Breast epithelium (tissue), 3 donors: ENCODE measurements at regions not wholly inside any gene's neighbourhood (a gene's known extent, or its start where the extent isn't known, plus 50 kb on each side); places are given as distances from the start of the nearest gene placed in this dataset.

Experiments
- CTCF ChIP-seq, 3 donors: fragments of 450-650 bp; IDR thresholded peaks; one replicate each; pipeline ENCODE4 v1.5.1; 2016 to 2017; ENCODE audit warnings: antibody characterized with exemption in 3 of 3, mild to moderate bottlenecking in 3 of 3, moderate library complexity in 3 of 3
- POLR2A ChIP-seq: fragments of 450-650 bp; IDR thresholded peaks from one replicate; pipeline ENCODE4 v1.6.1; 2016; ENCODE audit warnings: antibody characterized with exemption, mild to moderate bottlenecking, moderate library complexity
- POLR2AphosphoS5 ChIP-seq, 3 donors: sonication (generic); formaldehyde crosslinking; IDR thresholded peaks; one replicate each; pipeline ENCODE4 v1.6.1; 2017; ENCODE audit warnings: antibody characterized with exemption in 3 of 3

- no peak for TF ChIP-seq CTCF (IDR thresholded peaks at IDR 0.05)
- TF ChIP-seq POLR2AphosphoS5 (IDR thresholded peaks at IDR 0.05) = no peak
- no peak for TF ChIP-seq POLR2A
Measured at GRCh38 chr15:53171571-53171970, 381.4 kb upstream of the ONECUT1 start.
